ENCODE measurements at regions not wholly inside any gene's neighbourhood (a gene's known extent, or its start where the extent isn't known, plus 50 kb on each side); places are given as distances from the start of the nearest gene placed in this dataset.

DNA sequence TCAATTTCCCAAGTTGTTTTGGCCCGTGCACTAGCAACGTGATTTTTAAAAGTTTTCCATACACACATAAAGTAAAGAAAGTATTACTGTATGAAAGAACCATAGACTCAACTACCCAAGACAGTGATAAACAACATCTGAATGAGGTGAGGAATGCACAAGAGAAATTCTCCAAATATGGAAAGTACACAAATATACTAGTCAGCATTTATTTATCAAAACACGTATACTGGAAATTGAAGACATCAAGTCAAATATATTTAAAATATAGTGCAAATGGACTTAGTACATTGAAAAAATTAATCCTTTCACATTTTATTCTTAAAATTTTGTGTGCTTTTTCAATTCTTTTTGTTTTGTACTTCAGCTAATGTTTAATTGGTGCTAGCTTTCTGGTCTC, 143.6 kb downstream of the ARL4A start:
- TF ChIP-seq, protein P1, sequence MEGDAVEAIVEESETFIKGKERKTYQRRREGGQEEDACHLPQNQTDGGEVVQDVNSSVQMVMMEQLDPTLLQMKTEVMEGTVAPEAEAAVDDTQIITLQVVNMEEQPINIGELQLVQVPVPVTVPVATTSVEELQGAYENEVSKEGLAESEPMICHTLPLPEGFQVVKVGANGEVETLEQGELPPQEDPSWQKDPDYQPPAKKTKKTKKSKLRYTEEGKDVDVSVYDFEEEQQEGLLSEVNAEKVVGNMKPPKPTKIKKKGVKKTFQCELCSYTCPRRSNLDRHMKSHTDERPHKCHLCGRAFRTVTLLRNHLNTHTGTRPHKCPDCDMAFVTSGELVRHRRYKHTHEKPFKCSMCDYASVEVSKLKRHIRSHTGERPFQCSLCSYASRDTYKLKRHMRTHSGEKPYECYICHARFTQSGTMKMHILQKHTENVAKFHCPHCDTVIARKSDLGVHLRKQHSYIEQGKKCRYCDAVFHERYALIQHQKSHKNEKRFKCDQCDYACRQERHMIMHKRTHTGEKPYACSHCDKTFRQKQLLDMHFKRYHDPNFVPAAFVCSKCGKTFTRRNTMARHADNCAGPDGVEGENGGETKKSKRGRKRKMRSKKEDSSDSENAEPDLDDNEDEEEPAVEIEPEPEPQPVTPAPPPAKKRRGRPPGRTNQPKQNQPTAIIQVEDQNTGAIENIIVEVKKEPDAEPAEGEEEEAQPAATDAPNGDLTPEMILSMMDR (IDR thresholded peaks at IDR 0.05): no peak
- no peak for TF ChIP-seq POLR2A (IDR thresholded peaks at IDR 0.05)
